Body of pancreas (tissue), 4 donors: ENCODE measurements at regions not wholly inside any gene's neighbourhood (a gene's known extent, or its start where the extent isn't known, plus 50 kb on each side); places are given as distances from the start of the nearest gene placed in this dataset.

Source experiments
- CTCF ChIP-seq, 7 experiments: fragments of 450-650 bp in 4 of 7; fragments of 200-600 bp in 3 of 7; sonication (generic) in 3 of 7; IDR thresholded peaks; one replicate each; pipeline ENCODE4 v1.5.1; 2016 to 2019; ENCODE audit warnings: antibody characterized with exemption in 7 of 7
- POLR2A ChIP-seq, 3 donors: fragments of 450-650 bp; IDR thresholded peaks; one replicate each; pipeline ENCODE4 v1.6.1; 2016; ENCODE audit warnings: antibody characterized with exemption in 3 of 3, mild to moderate bottlenecking in 2 of 3

- TF ChIP-seq CTCF (IDR thresholded peaks at IDR 0.05) (peak; percentile 51 to 68 (median 65)), POLR2A (IDR thresholded peaks at IDR 0.05) (no peak)
These were observed 75.2 kb upstream of the SMARCA2 start for GRCh38 chr9:1939926-1940368.
